GF-D8 (cell line): ENCODE measurements at regions not wholly inside any gene's neighbourhood (a gene's known extent, or its start where the extent isn't known, plus 50 kb on each side); places are given as distances from the start of the nearest gene placed in this dataset.
"Not testable (repeated sequence)": the region's sequence is repeated elsewhere in the genome, so short reads cannot be mapped to it uniquely, and the experiment has no call there.

Experiments used
- DNase-seq: peaks from one replicate; lab custom pipeline; 2025; lab: John Stamatoyannopoulos, UW

DNA sequence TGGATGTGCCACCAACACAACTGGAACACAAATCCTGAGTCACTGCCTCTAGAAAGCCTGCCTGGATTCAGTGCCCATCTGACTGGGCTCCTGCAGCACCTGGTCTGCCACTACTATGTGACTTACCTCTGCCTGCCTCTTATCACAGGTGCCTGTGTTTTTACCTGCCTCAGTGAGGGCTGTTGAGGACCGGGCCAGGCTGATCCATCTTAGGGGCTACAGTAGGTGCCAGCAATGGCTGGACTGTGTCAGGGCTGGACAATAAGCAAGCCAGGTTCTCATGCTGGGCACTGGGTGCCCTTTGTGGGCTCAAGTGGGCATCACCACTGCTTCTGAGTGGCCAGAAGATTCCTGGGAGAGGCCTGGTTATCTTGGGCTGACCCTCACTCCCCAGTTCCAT, 948.6 kb upstream of the TPTE start:
- DNase-seq, result not testable (repeated sequence)

DNA sequence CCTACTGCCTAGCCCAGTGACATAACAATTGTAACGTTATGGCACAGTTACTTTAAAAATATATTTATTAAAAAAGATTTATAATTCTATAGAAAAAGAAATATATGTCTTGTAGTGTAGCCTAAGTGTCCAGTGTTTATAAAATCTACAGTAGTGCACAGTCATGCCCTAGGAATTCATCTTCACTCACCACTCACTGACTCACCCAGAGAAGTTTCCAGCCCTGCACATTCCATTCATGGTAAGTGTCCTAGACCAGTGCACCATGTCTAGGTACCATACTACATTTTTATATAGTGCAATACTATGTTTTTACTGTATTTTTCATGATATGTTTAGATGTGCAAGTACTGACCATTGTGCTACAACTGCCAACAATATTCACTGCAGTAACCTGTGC, 947.9 kb upstream of the TPTE start:
- DNase-seq, result not testable (repeated sequence)

DNA sequence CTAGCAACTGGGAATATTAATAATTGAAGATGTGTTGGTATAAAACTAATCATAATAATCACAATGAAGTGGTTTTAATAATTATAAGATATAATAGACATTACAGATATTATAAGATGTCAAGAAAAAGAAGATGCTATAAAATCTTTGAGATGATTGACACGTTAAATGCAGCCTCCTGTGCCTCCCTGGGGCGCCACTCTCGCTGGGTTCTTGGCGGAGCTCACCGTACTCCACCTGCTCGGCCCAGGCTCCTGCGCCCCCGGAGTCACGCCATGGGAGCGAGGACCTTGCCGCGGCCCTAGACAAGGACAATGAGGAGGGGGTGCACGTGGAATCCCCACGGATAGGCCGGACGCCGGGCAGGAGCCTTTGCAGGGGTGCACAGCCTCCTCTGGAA, 942.1 kb upstream of the TPTE start:
- not testable (repeated sequence) for DNase-seq

DNA sequence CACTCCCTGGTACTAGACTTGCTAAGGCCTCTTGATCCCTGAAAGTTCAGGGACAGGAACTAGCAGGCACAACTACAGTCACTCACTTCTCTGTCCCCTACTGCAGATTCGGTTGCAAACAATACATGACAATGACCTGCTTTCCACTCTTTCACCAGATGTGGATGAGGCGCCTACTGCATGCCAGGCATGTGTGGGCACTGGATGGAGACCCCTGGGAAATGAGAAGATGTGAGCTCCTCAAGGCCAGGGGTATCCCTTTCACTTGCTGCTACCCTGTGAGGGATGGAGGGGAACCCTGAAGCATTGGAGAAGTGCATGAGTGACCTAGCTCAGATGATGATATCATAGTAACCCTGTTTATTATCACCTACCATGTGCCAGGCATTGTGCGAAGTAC, 933.4 kb upstream of the TPTE start:
- DNase-seq, result not testable (repeated sequence)

DNA sequence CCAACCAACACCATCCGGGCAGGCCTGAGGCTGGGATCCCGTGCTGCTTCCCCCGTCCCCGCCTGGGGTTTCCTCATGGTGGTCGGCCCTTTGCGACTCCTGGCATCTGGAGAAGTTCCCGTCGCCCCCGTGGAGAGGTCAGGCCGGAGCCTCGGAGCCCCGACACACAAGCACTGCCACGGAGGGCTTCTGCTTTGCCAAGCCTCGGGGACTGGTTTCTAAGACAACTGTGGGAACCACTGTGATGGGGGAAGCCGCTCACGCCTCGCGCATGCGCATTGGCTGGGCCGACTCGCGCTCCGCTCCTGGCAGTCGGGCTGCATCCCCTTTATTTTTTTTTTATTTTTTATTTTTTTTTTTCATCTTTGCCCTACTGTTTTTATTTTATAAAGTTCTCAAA, 928.8 kb upstream of the TPTE start:
- DNase-seq, result not testable (repeated sequence)

DNA sequence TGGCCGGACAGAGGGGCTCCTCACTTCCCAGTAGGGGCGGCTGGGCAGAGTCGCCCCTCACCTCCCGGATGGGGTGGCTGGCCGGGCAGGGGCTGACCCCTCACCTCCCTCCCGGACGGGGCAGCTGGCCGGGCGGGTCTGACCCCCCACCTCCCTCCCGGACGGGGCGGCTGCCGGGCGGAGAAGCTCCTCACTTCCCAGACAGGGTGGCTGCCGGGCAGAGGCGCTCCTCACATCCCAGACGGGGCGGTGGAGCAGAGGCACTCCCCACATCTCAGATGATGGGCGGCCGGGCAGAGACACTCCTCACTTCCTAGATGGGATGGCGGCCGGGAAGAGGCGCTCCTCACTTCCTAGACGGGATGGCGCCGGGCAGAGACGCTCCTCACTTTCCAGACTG, 927.7 kb upstream of the TPTE start:
- not testable (repeated sequence) for DNase-seq

DNA sequence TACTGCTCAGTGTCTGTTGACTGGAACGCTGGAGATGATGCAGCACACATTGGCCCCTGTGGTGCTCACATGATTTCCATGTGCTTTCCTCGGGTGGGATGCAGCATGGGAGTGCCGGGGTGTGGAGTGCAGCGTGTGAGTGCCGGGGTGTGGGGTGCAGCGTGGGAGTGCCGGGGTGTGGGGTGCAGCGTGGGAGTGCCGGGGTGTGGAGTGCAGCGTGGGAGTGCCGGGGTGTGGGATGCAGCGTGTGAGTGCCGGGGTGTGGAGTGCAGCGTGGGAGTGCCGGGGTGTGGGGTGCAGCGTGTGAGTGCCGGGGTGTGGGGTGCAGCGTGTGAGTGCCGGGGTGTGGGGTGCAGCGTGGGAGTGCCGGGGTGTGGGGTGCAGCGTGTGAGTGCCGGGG, 907.4 kb upstream of the TPTE start:
- DNase-seq, result not testable (repeated sequence)

DNA sequence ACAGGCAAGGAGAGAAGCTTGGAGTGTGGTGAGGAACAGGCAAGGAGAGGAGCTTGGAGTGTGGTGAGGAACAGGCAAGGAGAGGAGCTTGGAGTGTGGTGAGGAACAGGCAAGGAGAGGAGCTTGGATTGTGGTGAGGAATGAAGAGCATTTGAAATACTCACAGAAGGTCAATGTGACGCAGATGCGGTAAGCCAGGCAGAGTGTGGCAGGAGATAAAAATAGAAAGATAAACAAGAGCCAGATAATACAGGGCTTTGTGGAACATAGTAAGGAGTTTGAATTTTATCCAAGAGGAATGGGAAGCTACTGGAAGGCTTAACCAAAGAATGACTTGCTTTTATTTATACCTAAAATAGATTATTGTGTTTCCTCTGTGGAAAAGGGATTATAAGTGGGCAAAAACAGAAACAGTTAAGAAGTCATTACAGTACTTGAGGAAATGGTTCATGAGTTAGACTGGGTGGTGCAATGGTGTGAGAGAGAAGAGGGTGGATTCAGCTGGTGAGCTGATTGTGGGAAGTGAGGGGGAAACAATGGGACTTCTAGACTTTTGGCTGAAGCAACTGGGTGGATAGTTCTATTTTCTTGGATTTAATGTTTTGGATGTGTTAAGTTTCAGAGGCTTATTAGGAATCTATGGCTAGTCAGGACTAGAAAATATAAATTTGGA, 900.1 kb upstream of the TPTE start:
- DNase-seq, result not testable (repeated sequence)

DNA sequence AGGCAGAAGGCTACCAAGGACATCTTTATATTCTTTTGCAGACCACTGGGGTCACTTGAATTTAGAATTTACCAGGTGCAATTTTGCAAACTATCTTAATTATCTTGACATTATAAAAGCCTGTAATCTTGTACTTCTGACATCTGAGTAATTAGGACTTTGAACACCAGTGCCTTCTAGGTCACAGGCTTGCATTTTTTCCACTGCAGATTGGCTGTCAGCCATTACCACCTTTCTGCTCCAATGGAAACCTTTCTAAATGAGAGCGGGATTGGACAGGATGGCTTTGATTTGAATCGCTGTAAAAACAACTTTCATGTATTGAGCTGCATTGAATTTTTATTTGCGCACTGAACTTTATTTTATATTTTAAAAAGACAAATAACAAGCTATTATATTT, 893.3 kb upstream of the TPTE start:
- DNase-seq, result not testable (repeated sequence)

DNA sequence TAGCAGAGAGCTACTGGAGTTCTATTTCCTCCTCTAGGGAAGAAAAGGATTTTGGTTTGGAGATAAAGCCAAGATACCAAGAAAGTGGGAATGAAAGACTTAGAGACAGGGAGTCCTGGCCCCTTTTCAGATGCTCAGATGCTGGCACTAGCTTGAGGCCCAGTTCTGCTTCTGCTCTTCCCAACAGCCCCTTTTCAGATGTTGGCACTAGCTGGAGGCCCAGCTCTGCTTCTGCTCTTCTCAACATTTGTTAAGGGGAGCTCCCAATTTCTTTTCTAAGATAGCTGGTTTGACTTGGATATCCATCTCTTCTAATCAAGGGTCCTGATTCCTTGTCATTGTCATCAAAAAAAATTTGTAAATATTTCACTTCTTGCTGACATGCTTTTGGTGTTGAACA, 874.0 kb upstream of the TPTE start:
- not testable (repeated sequence) for DNase-seq

DNA sequence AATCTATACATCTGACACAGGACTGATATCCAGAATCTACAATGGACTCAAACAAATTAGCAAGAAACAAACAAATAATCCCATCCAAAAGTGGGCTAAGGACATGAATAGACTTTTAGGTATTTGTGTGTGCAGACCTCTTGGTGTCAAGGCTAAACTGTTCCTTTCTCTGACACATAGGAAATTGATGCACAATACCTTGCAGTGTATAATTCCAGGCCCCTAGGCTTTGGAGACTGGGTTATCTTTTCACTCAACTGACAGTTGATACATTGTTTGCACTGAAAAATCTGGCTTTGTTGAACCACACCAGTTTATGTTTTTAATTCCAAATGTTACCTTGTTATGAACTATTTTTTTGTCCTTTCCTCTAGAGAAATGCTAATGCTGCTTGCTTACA, 873.1 kb upstream of the TPTE start:
- DNase-seq, result not testable (repeated sequence)

DNA sequence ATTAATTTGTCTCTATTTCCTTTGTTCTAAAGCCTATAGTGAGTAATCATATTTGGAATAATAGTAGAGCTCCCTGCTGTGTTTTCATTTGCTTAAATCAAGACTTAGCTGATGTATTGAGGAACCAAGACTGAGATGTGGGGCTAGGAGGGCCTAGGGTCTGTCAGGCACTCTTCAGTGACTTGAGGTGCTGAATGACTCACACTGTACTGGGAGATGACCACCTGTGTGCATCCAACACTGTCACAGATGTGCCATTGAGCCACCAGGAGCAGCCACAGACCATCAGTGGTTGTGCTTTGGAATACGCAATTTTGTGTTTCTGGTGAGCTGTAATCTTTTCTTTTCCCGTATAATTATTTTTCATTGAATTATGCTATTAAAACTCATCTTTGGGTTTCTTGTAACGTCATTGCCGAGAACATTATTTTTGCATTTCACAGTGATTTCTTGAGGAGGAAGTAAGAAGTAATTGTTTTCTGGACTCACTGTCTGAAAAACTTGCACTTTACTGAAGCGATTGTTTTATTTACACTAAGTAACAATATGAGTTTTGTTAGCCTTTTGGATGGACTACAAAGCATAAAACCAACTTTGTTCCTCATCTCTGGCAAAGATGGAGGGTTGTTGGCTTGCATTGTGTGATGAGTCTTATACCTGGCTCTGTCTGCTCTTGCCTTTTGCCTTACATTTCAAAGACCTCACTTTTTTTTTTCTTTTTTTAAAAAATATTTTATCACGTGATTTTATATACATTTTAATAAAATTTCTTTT, 872.2 kb upstream of the TPTE start:
- not testable (repeated sequence) for DNase-seq

DNA sequence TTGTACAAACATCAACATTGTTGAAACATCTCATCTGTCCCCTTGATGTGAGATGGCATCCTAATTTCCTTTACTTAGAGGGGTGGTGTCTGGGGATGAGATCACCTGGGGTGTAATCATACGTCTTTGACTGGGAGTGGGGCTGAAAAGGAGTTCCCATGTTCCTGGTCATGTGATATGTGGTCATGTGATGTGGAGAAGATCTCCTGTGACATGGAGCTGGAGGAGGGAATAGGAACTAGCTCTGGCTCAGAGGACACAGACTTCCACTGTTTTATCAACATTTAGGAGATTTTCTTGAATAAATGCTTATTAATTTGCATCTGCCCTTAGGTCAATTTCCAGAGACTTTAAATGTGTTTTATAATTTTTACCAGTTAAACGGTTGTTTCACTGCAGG, 868.6 kb upstream of the TPTE start:
- not testable (repeated sequence) for DNase-seq

DNA sequence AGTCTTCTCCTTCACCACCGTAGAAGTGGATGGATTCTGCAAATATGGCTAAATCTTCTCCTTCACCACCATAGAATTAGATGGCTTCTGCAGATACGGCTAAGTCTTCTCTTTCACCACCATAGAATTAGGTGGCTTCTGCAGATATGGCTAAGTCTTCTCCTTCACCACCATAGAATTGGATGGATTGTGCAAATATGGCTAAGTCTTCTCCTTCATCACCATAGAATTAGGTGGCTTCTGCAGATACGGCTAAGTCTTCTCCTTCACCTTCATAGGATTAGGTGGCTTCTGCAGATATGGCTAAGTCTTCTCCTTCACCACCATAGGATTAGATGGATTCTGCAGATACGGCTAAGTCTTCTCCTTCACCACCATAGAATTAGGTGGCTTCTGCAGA, 866.2 kb upstream of the TPTE start:
- not testable (repeated sequence) for DNase-seq

DNA sequence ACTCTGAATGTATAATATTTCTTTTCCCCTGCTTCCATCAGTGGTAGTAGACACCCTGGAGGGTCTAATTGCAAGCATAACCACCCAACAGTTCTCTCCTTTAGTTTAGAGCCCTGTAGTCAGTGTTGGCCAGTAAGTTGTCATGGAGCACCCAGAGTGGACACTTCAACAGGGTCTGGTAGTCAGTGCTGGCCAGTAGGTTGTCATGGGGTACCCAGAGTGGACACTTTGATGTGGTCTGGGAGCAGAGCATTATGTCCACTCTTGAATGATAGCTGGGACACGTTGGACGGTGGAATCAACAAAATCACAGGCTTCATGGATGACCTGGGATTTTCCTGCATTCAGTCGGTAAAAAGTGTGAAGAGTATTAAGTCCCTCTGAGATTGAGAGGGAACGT, 864.9 kb upstream of the TPTE start:
- not testable (repeated sequence) for DNase-seq

DNA sequence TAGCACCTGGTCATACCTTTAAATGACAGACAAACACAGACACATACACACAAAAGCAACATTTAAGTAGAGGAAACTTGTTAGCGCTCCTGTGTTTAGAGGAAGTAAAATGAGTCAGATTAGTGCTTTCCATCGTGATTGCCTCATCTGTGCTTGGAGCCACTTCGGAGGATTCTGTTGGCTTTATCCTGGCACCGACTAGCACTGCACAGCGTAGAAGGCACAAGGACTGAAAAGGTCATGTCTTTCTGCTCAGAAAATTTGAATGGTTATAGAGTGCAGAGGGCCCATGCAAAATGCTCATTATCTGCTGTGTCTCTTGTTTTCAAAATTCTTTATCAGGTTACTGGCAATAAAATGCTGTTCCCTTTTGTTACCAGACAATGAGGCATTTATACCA, 863.6 kb upstream of the TPTE start:
- not testable (repeated sequence) for DNase-seq

DNA sequence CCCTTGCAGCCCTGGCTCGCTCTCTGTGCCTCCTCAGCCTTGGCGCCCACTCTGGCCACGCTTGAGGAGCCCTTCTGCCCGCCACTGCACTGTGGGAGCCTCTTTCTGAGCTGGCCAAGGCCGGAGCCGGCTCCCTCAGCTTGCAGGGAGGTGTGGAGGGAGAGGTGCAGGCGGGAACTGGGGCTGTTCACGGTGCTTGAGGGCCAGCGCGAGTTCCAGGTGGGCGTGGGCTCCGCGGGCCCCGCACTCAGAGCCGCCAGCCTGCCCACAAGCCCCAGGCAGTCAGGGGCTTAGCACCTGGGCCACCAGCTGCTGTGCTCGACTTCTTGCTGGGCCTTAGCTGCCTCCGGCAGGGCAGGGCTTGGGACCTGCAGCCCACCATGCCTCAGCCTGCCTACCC, 861.5 kb upstream of the TPTE start:
- not testable (repeated sequence) for DNase-seq

DNA sequence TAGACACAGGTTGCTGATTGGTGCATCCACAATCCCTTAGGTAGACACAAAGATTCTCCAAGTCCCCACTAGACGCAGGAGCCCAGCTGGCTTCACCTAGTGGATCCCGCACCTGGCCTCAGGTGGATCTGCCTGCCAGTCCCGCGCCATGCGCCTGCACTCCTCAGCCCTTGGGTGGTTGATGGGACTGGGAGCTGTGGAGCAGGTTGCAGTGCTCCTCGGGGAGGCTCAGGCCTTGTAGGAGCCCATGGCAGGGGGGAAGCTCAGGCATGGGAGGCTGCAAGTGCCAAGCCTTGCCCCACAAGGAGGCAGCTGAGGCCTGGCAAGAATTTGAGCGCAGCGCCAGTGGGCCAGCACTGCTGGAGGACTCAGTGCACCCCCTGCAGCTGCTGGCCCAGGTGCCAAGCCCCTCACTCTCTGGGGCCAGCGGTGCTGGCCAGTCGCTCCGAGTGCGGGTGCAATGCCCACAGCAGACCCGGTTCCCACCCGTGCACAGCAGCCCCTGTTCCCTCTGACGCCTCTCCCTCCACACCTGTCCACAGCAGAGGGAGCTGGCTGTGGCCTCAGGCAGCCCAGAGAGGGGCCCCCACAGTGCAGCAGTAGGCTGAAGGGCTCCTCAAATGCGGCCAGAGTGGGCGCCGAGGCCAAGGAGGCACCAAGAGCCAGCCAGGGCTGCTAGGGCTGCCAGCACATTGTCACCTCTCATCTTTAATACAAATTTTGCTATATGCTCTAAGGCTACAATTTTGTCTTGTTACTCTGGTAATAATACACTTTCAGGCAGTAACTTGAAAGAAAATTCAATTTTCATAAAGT, 857.3 kb upstream of the TPTE start:
- DNase-seq, result not testable (repeated sequence)

DNA sequence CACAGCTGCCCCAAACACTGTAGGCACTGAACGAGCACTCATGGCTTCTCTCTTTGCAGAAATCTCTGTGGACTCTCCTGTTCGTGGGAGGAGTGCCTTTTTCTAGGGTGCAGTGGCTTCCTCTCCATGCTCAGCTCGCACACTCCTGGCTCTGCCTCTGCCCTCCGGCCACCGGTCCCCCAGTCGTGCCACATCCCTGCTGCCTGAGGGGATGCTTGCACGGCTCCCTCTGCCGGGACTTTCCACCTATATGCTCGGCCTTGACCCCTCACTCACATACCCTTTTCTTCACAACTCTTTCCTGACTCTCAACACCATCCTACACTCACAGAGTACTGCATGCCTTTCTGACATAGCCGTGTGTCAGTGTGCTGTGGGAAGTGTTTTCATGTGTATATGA, 845.6 kb upstream of the TPTE start:
- not testable (repeated sequence) for DNase-seq

DNA sequence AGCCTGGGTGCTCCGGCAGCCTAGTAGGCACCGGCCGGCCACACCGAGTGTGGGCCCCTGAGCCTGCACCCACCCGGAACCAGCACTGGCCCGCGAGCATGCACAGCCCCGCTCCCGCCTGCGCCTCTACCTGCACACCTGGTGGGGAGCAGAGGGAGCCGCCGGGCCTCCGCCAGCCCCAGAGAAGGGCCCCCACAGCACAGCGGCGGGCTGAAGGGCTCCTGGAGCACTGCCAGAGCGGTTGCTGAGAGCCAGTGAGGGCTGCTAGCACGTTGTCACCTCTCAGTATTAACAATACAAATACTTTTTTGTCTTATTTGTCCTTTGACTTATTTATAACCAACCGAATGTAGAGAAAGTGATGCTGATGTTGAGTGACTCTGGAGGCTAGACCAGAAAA, 842.4 kb upstream of the TPTE start:
- DNase-seq, result not testable (repeated sequence)

DNA sequence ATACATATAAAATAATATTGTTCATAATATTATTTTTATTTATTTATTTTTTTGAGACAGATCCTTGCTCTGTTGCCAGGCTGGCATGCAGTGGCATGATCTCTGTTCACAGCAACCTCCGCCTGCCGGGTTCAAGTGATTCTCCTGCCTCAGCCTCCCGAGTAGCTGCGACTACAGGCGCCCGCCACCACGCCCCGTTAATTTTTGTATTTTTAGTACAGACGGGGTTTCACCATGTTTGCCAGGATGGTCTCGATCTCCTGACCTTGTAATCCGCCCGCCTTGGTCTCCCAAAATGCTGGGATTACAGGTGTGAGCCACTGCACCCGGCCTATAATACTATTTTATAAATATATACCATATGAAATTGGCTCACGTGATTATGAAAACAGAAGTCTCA, 832.4 kb upstream of the TPTE start:
- DNase-seq, result not testable (repeated sequence)

DNA sequence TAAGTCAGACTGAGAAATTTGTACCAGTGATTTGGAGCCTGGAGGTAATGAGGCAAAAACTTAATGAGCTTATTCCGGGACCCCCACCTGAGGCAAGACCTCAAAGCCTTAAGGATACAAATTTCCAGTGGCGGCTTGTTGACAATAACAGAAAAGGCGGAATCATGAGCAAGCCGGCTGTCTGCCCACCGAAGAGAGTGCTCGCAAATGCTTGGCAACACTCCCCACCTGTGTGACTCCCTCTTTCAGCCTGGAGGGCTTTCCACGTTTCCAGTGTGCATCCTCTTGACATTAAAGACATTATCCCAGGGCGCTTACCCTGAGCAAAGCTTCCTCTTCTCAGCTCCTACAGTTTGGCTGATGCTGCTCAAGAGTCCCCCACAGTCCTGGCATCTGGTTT, 830.4 kb upstream of the TPTE start:
- not testable (repeated sequence) for DNase-seq

DNA sequence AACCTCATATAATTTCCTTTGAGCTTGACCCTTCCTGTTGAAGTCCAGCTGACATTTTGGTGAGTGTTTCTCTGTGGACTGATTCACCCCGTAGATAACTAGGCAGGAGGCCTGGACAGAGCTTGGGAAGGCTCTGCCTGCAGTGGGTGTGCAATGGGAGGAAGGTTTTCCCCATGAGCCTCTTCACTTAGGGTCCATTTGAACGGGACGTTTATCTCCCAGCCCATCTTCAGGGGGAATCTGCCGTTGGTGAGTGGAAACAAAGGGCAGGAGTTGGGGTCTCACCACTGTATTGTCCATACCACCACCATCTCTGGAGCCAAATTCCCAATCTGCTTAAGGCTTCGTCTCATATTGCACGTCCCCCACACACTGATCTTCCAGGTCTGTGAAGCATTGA, 825.6 kb upstream of the TPTE start:
- DNase-seq, result not testable (repeated sequence)
